ENCODE measurements at regions not wholly inside any gene's neighbourhood (a gene's known extent, or its start where the extent isn't known, plus 50 kb on each side); places are given as distances from the start of the nearest gene placed in this dataset.

DNA sequence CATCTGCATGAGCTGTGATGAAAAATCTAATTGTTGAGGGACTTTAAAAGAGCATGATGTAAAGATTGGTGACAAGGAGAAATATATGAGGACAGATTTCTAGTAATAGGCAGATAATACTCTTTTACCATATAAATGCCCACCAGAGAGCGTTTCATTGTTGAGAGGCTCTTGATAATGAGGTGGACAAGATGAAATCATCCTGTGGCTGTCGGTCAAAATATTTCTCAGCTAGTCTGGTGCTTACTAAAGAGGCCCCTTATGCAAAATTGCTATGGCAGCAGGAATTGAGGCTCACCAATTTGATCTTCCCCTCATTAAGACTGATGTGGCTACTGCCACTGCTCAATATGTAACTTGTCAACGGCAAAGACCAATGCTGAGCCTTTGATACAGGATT is 225.0 kb upstream of the RASGRP1 start:
- no peak for TF ChIP-seq CTCF (IDR thresholded peaks at IDR 0.05; ENCODE audit: insufficient read depth, low read length, poor library complexity, severe bottlenecking)
- no peak for TF ChIP-seq EZH2phosphoT487 (conservative IDR thresholded peaks at IDR 0.05; ENCODE audit: low read length)

All from SU-DHL-6 (cell line).